GM13976 (cell line): ENCODE measurements at regions not wholly inside any gene's neighbourhood (a gene's known extent, or its start where the extent isn't known, plus 50 kb on each side); places are given as distances from the start of the nearest gene placed in this dataset.
"Not testable (repeated sequence)": the region's sequence is repeated elsewhere in the genome, so short reads cannot be mapped to it uniquely, and the experiment has no call there.

Experiments
- DNase-seq: peaks from one replicate; pipeline ENCODE4 v3.0.0; 2012; ENCODE audit warnings: low spot score
- in situ Hi-C: fragments of 300-500 bp; cut with MboI; formaldehyde crosslinking; loops from one replicate; pipeline ENCODE4 v1.12.0; 2022; ENCODE audit warnings: low sequenced_read_pairs, mixed read lengths, inconsistent platforms; ENCODE audit not compliant: unreplicated experiment
- TF ChIP-seq, protein P1 (sequence below): IDR thresholded peaks from 2 replicates; pipeline ENCODE4 v1.5.1; 2012; ENCODE audit warnings: borderline replicate concordance, mild to moderate bottlenecking; ENCODE audit not compliant: insufficient read depth; ENCODE audit errors: extremely low read depth, missing control alignments, control extremely low read depth

DNA sequence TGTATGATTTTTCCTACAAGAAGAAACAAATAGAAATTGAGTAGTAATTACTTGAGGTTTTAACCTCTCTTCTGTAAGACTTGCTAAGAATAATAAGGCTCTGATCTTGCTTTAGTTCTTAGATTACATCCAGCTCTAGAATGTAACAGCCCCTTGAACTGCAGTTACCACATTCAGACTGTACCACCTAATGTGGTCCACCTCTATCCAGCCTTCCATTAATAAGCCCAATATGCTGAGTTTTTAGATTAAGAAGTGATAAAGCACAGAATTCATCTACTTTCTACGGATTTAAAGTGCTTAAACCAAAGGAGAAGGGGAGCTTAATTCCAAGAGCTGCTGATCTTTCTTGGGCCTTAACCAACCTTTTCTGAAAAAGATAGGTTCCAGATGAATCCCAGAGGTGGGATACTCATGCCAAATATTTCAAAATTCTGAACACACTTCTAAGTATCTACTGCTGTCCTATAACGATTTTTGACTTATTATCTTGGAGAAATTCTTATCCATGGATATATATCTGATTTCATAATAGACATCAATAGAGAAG lies 131.5 kb downstream of the ZNF608 start:
- no peak for DNase-seq
- in situ Hi-C loops: no loop called here
- TF ChIP-seq, protein P1, sequence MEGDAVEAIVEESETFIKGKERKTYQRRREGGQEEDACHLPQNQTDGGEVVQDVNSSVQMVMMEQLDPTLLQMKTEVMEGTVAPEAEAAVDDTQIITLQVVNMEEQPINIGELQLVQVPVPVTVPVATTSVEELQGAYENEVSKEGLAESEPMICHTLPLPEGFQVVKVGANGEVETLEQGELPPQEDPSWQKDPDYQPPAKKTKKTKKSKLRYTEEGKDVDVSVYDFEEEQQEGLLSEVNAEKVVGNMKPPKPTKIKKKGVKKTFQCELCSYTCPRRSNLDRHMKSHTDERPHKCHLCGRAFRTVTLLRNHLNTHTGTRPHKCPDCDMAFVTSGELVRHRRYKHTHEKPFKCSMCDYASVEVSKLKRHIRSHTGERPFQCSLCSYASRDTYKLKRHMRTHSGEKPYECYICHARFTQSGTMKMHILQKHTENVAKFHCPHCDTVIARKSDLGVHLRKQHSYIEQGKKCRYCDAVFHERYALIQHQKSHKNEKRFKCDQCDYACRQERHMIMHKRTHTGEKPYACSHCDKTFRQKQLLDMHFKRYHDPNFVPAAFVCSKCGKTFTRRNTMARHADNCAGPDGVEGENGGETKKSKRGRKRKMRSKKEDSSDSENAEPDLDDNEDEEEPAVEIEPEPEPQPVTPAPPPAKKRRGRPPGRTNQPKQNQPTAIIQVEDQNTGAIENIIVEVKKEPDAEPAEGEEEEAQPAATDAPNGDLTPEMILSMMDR: no peak

DNA sequence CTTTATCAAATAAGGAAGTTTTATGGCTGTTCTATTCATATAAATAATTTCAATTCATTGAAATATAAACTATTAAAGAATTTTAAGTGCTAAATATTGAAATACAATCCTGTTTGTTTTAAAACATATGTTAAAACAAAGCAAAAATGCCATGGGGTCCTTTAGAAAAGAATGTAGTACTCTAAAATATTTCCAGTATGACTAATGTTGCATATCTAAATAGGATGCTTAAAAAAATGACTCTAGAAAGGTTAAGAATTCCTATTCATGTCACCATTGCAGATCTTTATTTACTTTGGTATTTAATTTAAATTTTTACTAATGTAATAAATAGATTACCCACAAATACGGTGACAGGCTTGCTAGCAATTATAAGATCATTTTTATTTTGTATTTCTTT lies 132.3 kb downstream of the ZNF608 start:
- in situ Hi-C loops: no loop called here

DNA sequence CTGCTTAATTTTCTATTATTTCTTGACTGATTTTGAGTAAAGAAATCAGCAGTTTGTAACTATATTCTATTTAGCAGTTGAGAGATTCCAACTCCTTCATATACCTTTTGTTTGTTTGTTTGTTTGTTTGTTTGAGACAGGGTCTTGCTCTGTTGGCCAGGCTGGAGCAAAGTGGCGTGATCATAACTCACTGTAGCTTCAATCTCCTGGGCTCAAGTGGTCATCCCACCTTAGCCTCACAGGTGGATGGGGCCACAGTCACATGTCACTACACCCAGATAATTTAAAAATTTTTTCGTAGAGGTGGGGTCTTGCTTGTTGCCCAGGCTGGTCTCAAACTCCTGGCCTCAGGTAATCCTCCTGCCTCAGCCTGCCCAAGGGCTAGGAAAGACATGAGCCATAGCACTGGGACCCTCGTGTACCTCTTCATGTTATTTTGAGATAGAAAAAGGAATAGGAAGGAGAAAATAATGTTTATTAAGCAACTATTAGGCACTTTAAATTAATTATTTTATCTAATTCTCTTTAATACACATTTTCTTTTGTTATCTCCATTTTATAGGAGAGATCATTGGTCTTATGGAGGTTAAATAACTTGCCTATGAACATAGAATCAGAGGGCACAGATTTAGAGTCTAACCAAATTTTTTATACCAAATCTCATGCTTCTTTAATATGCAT lies 133.0 kb downstream of the ZNF608 start:
- DNase-seq: no peak
- TF ChIP-seq, protein P1: no peak
- in situ Hi-C loops: no loop called here

More for the DNA sequence above, 132.3 kb downstream of the ZNF608 start:
- no peak for DNase-seq
- TF ChIP-seq, protein P1: no peak

DNA sequence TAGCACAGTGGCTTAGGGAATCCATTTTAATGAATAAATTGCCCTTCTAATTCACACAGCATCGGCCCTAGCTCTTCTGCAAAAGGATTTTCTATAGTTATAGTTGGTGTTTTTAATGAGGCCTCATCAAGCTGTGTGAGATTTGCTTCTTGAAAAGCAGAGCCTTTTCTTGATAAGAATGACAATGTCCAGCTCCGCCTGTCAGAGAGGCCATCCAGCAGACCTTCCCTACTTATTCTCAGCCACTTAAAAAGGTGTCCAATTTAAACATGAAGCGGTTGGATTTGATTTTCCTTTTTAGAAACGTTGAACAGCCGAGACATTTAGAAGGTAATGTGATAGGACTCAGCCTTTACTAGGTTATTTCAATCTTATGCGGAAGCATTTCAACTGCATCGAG lies 134.4 kb downstream of the ZNF608 start:
- in situ Hi-C loops: no loop called here

DNA sequence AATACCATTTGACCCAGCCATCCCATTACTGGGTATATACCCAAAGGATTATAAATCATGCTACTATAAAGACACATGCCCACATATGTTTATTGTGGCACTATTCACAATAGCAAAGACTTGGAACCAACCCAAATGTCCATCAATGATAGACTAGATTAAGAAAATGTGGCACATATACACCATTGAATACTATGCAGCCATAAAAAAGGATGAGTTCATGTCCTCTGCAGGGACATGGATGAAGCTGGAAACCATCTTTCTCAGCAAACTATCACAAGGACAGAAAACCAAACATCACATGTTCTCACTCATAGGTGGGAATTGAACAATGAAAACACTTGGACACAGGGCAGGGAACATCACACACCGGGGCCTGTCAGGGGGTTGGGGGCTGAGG lies 135.2 kb downstream of the ZNF608 start:
- DNase-seq, in situ Hi-C loops: not testable (repeated sequence)

More for the DNA sequence above, 134.4 kb downstream of the ZNF608 start:
- TF ChIP-seq, protein P1: no peak
- DNase-seq: no peak

DNA sequence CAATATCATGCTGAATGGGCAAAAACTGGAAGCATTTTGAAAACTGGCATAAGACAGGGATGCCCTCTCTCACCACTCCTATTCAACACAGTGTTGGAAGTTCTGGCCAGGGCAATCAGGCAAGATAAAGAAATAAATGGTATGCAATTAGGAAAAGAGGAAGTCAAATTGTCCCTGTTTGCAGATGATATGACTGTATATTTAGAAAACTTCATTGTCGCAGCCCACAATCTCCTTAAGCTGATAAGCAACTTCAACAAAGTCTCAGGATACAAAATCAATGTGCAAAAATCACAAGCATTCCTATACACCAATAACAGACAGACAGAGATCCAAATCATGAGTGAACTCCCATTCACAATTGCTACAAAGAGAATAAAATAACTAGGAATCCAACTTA lies 136.8 kb downstream of the ZNF608 start:
- in situ Hi-C loops, DNase-seq: not testable (repeated sequence)

DNA sequence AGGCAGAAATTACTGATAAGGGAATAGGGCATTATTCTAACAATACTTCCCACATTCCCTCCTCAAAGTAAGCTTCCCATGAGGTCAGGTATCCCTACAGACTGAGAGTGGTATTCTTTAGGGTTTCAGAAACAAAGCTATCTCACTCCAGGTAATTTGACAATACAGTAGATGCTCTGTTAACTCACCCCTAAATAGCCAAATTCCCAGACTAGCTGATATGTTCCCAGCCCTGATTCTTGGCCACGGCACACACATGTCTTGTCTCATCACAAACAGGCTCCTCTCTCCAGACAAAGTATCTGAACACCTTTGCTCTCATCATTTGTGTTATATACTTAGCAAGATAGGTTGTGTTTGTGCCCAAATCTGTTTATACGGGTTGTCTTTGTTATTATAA lies 139.9 kb downstream of the ZNF608 start:
- no peak for DNase-seq
- in situ Hi-C loops: no loop called here
- TF ChIP-seq, protein P1: no peak
